WERI-Rb-1 (cell line): ENCODE measurements at regions not wholly inside any gene's neighbourhood (a gene's known extent, or its start where the extent isn't known, plus 50 kb on each side); places are given as distances from the start of the nearest gene placed in this dataset.

Experiments
- DNase-seq: peaks from one replicate; pipeline ENCODE4 v3.0.0-alpha.2; 2020
- H3K27ac ChIP-seq: fragments of 250-450 bp; sonication (Bioruptor Pico); 2 replicates; pipeline ENCODE4 v1.5.1; 2020; ENCODE audit warnings: mild to moderate bottlenecking, moderate library complexity
- H3K27me3 ChIP-seq: fragments of 250-450 bp; sonication (Bioruptor Pico); 2 replicates; pipeline ENCODE4 v1.5.1; 2021; ENCODE audit warnings: mild to moderate bottlenecking, low read depth, moderate library complexity; ENCODE audit not compliant: insufficient read depth, severe bottlenecking
- H3K36me3 ChIP-seq: fragments of 250-450 bp; sonication (Bioruptor Pico); 2 replicates; pipeline ENCODE4 v1.5.1; 2020; ENCODE audit warnings: mild to moderate bottlenecking, moderate library complexity
- H3K4me3 ChIP-seq: 2 replicates; pipeline ENCODE4 v1.5.1; 2011; ENCODE audit warnings: low read depth, mild to moderate bottlenecking, control low read depth, low read length
- H3K9me3 ChIP-seq: fragments of 250-450 bp; sonication (Bioruptor Pico); 2 replicates; pipeline ENCODE4 v1.5.1; 2021; ENCODE audit warnings: mild to moderate bottlenecking, moderate library complexity; ENCODE audit not compliant: severe bottlenecking
- TF ChIP-seq, protein P1 (sequence below): IDR thresholded peaks from 2 replicates; pipeline ENCODE4 v1.5.1; 2011; ENCODE audit warnings: low read depth, mild to moderate bottlenecking, control low read depth, inconsistent platforms, low read length

DNA sequence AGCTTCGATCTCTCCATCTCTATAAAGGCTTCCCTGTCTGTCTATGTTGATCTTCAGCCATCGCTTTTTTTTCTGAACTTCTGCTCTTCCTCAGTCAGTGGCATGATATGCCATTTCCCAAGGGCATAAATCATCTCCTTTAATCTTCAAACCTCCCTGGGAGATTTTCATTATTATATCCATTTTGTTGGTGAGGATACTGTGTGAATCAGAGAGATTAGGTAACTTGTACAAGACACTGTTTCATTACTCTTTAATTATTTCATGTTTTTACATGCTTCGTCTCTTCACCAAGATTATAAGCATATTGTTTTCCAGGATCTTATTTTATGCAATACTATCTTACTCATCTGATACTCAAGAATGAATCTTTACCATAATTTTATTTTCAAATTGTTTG, 124.8 kb upstream of the ATP11B start:
- H3K27me3 ChIP-seq, result peaks cover 76% of the 10 kb centered on the region
- no peak overlapping the region for H3K27ac ChIP-seq
- DNase-seq, result no peak
- H3K4me3 ChIP-seq, result no peak overlapping the region
- H3K36me3 ChIP-seq, result no peaks in the 10 kb centered on the region
- TF ChIP-seq, protein P1, sequence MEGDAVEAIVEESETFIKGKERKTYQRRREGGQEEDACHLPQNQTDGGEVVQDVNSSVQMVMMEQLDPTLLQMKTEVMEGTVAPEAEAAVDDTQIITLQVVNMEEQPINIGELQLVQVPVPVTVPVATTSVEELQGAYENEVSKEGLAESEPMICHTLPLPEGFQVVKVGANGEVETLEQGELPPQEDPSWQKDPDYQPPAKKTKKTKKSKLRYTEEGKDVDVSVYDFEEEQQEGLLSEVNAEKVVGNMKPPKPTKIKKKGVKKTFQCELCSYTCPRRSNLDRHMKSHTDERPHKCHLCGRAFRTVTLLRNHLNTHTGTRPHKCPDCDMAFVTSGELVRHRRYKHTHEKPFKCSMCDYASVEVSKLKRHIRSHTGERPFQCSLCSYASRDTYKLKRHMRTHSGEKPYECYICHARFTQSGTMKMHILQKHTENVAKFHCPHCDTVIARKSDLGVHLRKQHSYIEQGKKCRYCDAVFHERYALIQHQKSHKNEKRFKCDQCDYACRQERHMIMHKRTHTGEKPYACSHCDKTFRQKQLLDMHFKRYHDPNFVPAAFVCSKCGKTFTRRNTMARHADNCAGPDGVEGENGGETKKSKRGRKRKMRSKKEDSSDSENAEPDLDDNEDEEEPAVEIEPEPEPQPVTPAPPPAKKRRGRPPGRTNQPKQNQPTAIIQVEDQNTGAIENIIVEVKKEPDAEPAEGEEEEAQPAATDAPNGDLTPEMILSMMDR, result no peak
- no peaks in the 10 kb centered on the region for H3K9me3 ChIP-seq

DNA sequence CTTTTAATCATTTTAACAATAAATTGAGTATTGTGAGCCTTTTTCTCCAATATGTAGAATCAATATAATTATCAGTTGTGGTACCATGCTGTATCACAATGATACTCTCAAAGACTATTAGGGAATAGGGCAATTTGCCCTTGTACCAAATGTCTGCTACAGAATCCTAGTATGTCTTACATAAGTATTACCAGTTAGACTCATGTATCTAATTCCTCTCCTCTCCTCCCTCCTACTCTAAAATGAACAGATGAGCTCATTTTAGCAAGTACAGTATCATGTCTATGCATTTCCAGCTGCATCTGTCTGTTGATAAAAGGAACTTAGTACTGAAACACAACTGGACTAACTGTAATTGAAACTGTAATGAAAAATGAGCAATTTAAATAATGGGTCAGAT, 124.3 kb upstream of the ATP11B start:
- peaks cover 78% of the 10 kb centered on the region for H3K27me3 ChIP-seq
- no peaks in the 10 kb centered on the region for H3K9me3 ChIP-seq
- H3K4me3 ChIP-seq, result no peak overlapping the region
- TF ChIP-seq, protein P1, result no peak
- no peak overlapping the region for H3K27ac ChIP-seq
- H3K36me3 ChIP-seq, result no peaks in the 10 kb centered on the region
- no peak for DNase-seq

DNA sequence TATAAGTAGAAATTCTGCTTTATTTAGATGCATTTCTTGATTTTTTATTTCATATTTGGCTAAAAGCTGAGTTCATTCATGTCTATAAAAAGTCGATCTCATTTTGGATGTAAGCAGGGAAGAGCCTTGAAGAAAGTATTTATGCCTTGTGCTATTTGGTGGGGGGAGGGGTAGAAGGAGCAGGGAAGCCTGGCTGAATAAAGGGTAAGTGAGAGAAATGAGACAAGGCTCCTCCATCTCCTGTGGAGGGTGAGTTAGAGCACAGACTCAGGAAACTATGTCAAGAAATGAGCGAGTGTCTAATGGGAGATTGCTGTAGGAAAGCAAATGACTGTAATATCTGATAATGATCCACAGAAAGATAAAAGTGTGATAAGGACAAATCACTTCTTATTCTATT, 121.8 kb upstream of the ATP11B start:
- TF ChIP-seq, protein P1, result no peak
- peaks cover 81% of the 10 kb centered on the region for H3K27me3 ChIP-seq
- H3K9me3 ChIP-seq, result no peaks in the 10 kb centered on the region
- no peak for DNase-seq
- no peak overlapping the region for H3K4me3 ChIP-seq
- H3K36me3 ChIP-seq, result no peaks in the 10 kb centered on the region
- no peak overlapping the region for H3K27ac ChIP-seq

DNA sequence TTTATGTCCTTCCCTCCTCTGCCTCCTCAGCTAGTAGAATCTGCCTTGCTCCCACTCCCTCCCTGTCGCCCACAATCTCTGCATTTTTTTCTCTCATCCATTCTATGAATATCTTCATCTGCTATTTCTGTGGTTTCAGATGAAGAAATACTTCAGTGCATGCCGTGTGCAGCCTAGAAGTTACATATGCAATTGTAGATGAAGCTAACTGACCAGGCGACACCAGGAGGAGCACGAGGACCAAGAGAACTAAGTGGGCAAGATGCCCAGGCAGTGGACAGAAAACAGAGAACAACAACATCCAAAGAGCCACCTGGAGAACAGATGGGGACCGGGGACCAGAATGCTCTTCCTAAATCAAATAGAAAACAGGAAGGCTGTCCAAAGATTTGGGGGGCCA, 121.4 kb upstream of the ATP11B start:
- Histone ChIP-seq H3K36me3 (no peaks in the 10 kb centered on the region), H3K27me3 (peaks cover 80% of the 10 kb centered on the region), H3K27ac (no peak overlapping the region), H3K4me3 (no peak overlapping the region), H3K9me3 (no peaks in the 10 kb centered on the region)
- DNase-seq, result no peak
- TF ChIP-seq, protein P1, result no peak

DNA sequence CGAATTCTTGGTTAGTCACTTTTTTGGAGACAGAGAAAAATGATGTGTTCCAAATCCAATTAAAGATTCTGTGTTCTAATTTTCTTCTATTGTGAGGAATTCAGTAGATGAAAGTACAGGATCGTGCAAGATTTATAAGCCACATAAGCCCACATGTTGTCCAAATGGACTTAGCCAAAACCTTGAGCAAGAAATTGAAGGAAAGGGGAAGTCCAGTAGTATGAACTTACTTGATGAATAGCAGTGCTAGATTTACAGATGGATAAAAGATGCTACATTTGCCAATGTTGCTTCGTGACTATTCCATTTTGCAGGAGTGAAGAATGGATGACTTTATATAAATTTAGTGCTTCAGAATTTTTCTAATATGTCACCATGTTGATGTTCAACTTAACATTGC, 120.0 kb upstream of the ATP11B start:
- DNase-seq, result no peak
- peaks cover 2% of the 10 kb centered on the region for H3K9me3 ChIP-seq
- peaks cover 82% of the 10 kb centered on the region for H3K27me3 ChIP-seq
- no peaks in the 10 kb centered on the region for H3K36me3 ChIP-seq
- H3K27ac ChIP-seq, result no peak overlapping the region
- H3K4me3 ChIP-seq, result no peak overlapping the region
- TF ChIP-seq, protein P1, result no peak

DNA sequence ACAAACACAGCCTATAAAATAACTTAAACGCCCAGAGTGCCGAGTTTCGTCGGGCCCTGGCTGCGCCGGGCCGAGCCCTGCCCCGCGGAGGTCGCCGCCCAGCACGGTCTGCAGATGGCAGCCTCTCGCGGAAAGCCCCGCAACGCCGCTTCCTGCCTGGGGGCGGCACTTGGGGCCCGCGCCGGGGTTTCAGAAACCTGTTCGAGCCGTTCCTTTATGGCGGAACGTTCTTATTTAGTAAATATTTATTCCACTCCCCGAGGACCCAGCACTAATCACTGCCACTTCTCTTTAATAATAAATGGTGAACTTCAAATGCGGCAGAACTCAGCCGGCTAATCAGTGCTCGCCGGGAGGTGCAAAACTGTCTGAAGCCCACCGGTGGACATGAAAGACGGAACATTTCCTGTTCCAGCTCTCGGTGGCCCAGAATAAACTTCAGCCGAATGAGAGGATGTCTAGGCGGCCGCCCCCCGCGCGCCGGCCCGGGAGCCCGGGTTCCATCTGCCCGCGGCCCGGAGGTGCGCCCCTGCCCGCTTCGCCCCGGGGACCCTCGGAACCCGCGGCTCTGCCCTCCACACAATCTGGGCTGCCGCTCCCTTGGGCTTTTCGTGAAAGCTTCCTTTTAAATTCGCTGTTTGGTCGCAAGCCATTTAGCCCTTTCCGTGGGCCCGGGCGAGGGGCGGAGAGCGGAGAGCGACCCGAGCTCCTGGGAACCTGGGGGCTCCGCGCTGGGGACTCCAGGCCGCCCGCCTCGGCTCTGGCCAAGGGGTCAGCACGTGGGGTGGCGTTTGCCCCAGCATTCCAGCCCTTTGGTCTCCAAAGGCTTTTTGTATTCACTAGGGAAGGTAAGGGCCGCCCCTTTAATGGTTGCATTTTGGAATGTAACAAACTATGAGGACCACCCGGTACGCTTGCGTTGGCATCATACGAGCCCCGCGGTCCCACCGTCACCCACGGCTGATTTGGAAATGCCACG, 110.8 kb upstream of the ATP11B start:
- TF ChIP-seq, protein P1, result peak; percentile 25; the same call in 1 of the 2 replicates
- peaks cover 2% of the 10 kb centered on the region for H3K9me3 ChIP-seq
- no peaks in the 10 kb centered on the region for H3K36me3 ChIP-seq
- no peak overlapping the region for H3K27ac ChIP-seq
- peak overlapping the region; percentile 55 for H3K4me3 ChIP-seq
- DNase-seq, result peak; percentile 51
- H3K27me3 ChIP-seq, result peaks cover 77% of the 10 kb centered on the region
